Ascending aorta (tissue), 2 donors: ENCODE measurements at regions not wholly inside any gene's neighbourhood (a gene's known extent, or its start where the extent isn't known, plus 50 kb on each side); places are given as distances from the start of the nearest gene placed in this dataset.

Experiments used
- DNase-seq, 2 donors: peaks; one replicate each; pipeline ENCODE4 v3.0.0-alpha.2; 2019; ENCODE audit warnings: low spot score in 2 of 2
- H3K27ac ChIP-seq, 2 donors: fragments of 200-600 bp; sonication (generic); one replicate each; pipeline ENCODE4 v1.5.1; 2016 to 2017; ENCODE audit warnings: mild to moderate bottlenecking in 1 of 2
- H3K27me3 ChIP-seq: fragments of 200-600 bp; sonication (generic); one replicate; pipeline ENCODE4 v1.5.1; 2017
- H3K36me3 ChIP-seq, 2 donors: fragments of 200-600 bp; sonication (generic); one replicate each; pipeline ENCODE4 v1.5.1; 2016
- H3K4me1 ChIP-seq, 2 donors: fragments of 200-600 bp; sonication (generic); one replicate each; pipeline ENCODE4 v1.5.1; 2016 to 2017; ENCODE audit warnings: mild to moderate bottlenecking in 1 of 2
- H3K4me3 ChIP-seq, 2 donors: fragments of 200-600 bp; sonication (generic); one replicate each; pipeline ENCODE4 v1.5.1; 2016 to 2017; ENCODE audit warnings: mild to moderate bottlenecking in 1 of 2
- H3K9me3 ChIP-seq, 2 donors: fragments of 200-600 bp; sonication (generic); one replicate each; pipeline ENCODE4 v1.5.1; 2016
- CTCF ChIP-seq, 3 experiments: fragments of 200-600 bp in 2 of 3; fragments of 450-650 bp in 1 of 3; sonication (generic) in 2 of 3; IDR thresholded peaks; one replicate each; pipeline ENCODE4 v1.5.1; 2016 to 2019; ENCODE audit warnings: antibody characterized with exemption in 3 of 3, mild to moderate bottlenecking in 1 of 3, moderate library complexity in 1 of 3
- intact Hi-C: fragments of 100-400 bp; cut with DNase I; formaldehyde crosslinking; loops from one replicate; pipeline ENCODE4 v1.15.1; 2023

GRCh38 chr12:75577812-75578211, 66.4 kb upstream of the KRR1 start:
- TF ChIP-seq CTCF (IDR thresholded peaks at IDR 0.05): no peak
- H3K9me3 ChIP-seq: no peaks in the 10 kb centered on the region

DNA sequence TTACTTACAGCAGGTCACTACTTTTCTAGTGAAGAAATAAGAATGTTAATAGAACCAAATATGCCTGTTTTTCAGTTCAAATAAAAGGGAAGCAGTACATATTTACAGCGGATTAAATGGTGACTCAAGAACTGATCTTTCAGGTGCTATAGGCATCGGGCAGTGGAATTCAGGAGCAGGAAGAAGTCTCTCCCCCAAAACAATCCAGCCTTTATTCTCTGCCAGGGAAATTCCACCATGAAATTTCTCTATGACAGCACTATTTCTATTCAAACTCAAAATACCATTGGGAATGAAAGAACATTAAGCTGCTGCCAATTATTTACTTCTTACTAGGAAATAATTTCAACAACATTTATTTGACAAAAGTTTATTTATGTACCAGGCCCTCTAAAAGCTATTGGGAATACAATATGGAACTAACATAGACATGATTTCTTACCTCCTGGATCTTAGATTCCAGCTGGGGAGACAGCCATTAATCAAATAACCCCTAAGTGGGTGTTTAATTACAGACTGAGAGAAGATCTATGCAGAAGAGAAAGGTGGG, 60.3 kb upstream of the KRR1 start:
- Histone ChIP-seq H3K4me3 (no peak overlapping the region), H3K9me3 (no peaks in the 10 kb centered on the region), H3K27ac (no peak overlapping the region), H3K27me3 (no peaks in the 10 kb centered on the region), H3K4me1 (no peaks in the 10 kb centered on the region), H3K36me3 (no peaks in the 10 kb centered on the region)
- DNase-seq: no peak
- TF ChIP-seq CTCF (IDR thresholded peaks at IDR 0.05): no peak
- intact Hi-C loops: no loop called here

More at GRCh38 chr12:75577812-75578211, 66.4 kb upstream of the KRR1 start:
- Histone ChIP-seq H3K4me3 (no peak overlapping the region), H3K27me3 (no peaks in the 10 kb centered on the region), H3K4me1 (no peaks in the 10 kb centered on the region), H3K27ac (no peak overlapping the region), H3K36me3 (no peaks in the 10 kb centered on the region)
- intact Hi-C loops: no loop called here
- DNase-seq: no peak

GRCh38 chr12:75571204-75571603, 59.8 kb upstream of the KRR1 start:
- no peaks in the 10 kb centered on the region for H3K4me1 ChIP-seq
- no peak for TF ChIP-seq CTCF (IDR thresholded peaks at IDR 0.05)

GRCh38 chr12:75568801-75569200, 57.4 kb upstream of the KRR1 start:
- intact Hi-C loops: no loop called here
- no peak for TF ChIP-seq CTCF (IDR thresholded peaks at IDR 0.05)
- DNase-seq: no peak
- no peaks in the 10 kb centered on the region for H3K27me3 ChIP-seq
- no peak overlapping the region for H3K4me3 ChIP-seq
- no peaks in the 10 kb centered on the region for H3K36me3 ChIP-seq
- no peaks in the 10 kb centered on the region for H3K9me3 ChIP-seq
- no peaks in the 10 kb centered on the region for H3K4me1 ChIP-seq
- H3K27ac ChIP-seq: no peak overlapping the region

More at GRCh38 chr12:75571204-75571603, 59.8 kb upstream of the KRR1 start:
- Histone ChIP-seq H3K9me3 (no peaks in the 10 kb centered on the region), H3K36me3 (no peaks in the 10 kb centered on the region), H3K27ac (no peak overlapping the region), H3K4me3 (no peak overlapping the region), H3K27me3 (no peaks in the 10 kb centered on the region)
- DNase-seq: no peak
- intact Hi-C loops: no loop called here

DNA sequence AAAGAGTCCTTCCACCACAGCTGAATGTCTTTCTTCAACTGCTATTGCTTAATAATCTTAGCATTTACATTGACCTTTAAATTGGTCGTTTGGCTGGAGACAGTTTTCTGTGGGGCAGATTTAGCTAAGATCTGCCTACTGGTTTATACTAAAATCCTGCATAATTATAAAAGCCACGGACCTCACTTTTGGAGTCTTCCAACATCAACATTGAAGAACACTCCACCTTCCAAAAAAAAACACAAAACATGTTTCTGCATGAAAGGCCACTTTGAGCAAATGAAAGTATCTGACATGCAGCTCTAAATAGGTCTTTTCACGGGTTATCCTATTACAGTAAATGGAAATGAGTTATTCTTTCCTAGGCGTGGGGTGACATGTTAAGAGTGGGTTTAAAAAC, 57.0 kb upstream of the KRR1 start:
- H3K4me1 ChIP-seq: no peaks in the 10 kb centered on the region
- no peak for DNase-seq
- no peak overlapping the region for H3K4me3 ChIP-seq
- no peak overlapping the region for H3K27ac ChIP-seq
- no peaks in the 10 kb centered on the region for H3K27me3 ChIP-seq
- no peaks in the 10 kb centered on the region for H3K9me3 ChIP-seq
- no peaks in the 10 kb centered on the region for H3K36me3 ChIP-seq
- no peak for TF ChIP-seq CTCF (IDR thresholded peaks at IDR 0.05)
- intact Hi-C loops: no loop called here

GRCh38 chr12:75565795-75566194, 54.4 kb upstream of the KRR1 start:
- no peak for TF ChIP-seq CTCF (IDR thresholded peaks at IDR 0.05)
- H3K36me3 ChIP-seq: no peaks in the 10 kb centered on the region
- H3K4me1 ChIP-seq: no peaks in the 10 kb centered on the region
- no peaks in the 10 kb centered on the region for H3K9me3 ChIP-seq
- H3K27ac ChIP-seq: no peak overlapping the region
- no peaks in the 10 kb centered on the region for H3K27me3 ChIP-seq
- DNase-seq: no peak
- intact Hi-C loops: no loop called here
- no peak overlapping the region for H3K4me3 ChIP-seq
